IPS-NIHi11 (cell line): ENCODE measurements at regions not wholly inside any gene's neighbourhood (a gene's known extent, or its start where the extent isn't known, plus 50 kb on each side); places are given as distances from the start of the nearest gene placed in this dataset.

Source experiments
- DNase-seq: peaks from one replicate; pipeline ENCODE4 v3.0.0; 2012; ENCODE audit warnings: mixed read lengths, low spot score

DNA sequence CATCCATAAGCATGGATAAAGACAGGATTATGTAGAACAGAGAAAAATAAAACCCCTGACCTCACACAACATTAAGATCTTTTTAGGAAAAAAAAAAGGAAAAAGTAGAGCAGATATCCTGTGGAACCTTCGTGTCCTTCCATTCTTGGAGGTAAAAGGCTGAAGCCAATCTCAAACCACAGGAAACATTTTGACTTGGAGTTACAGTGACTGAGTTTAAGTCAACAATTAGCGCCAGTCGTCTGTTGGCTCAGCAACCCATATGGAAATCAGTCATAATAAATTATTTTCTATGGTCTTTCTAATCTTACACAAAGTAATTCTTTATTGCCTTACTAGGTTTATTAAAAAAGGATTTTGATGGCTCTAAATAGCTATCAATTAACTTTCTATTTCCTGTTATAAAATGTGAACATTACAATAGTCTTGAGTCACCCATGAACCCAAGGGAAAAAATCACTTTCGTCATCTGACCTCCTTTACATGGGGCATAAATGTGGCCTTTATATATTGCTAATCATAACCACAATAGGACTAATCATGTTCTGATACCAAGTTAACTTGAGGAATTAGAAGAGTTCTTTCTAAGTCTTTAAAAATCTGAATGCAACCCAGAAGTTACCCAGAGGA is 592.9 kb downstream of the TFAP2B start:
- no peak for DNase-seq

DNA sequence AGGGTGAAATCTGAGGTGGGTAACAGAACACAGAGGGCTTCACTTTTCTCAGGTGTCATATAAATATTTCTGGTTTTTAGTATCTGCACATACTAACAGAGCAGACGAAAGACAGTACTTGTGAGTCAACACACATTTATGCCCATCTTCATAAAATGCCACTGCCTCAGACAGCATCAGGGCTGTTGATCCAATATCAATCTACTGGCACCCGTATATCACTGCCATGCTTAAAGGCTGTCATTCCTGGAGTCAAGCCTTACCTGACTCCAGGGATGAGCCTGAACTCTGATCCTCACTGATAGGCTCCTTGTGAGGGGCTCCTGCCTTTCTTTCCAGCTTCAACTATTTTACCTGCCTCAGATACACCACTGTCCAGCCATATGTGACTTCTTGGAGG is 595.7 kb downstream of the TFAP2B start:
- no peak for DNase-seq

DNA sequence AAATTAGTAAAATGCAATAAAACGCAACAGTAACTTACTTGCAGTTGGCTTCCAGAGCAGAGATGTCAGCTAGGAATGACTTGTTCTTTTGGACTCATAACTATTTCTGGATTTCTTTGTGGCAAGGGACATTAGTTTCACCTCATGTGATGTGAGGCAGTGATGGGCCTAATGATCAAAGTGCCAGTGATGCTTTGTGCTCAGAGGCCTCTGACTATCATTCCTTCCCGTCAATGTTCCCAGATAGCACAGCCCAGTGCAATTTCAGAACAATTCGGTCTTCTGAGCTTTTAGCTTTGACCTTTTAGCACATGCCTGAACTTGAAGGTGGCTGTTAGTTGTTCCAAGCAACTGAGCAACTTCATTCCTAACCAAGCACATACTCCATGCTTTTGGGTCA is 596.8 kb downstream of the TFAP2B start:
- DNase-seq: no peak

DNA sequence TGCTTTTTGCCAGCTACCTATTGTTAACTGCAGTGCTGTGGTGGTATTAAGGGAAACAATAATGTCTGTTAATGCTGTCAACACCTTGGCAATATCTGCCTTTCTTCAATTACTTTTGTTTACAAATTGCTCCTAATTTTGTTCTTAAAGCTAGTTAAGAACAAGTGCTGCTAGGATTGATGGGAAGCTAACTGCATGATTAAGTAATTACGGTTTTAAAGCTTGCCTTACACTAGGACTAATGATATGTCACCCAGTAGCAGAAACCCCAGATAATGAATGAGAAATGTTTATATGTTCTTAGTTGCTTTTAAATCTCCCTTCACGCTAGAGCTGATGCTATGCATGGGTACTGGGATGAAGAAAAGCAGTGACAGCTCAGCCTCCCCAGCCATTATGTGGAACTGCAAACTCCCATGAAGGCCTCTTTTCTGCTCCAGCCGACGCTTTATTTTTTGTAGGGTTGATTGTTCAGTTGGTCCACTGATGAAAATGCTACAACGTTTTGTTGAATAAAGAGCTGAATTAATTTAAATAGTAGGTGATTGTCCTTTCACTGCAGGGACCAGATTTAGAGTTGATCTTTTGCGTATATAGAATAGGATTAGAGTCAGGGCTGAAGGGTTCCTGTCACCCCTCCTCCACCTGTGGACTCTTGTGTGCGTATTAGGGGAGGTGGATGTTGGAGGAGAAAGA is 610.5 kb downstream of the TFAP2B start:
- DNase-seq: no peak

DNA sequence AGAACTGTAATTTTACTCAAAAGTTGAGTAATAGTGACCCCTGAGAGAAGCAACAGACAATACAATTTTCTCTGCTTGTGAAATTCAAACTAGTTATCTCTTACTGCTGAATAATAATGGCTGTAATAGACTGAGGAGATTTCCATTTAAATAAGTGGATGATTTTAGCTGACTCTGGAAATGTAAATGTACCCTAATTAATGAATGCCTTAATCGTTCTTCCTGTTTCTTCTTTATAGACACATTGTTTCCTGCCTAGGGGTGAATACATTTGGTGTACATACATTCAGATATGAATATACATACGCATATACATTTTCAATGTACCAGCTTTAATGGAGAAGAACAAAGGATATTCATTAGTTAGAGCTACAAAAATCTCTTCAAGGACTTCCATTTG is 611.9 kb downstream of the TFAP2B start:
- DNase-seq: no peak

DNA sequence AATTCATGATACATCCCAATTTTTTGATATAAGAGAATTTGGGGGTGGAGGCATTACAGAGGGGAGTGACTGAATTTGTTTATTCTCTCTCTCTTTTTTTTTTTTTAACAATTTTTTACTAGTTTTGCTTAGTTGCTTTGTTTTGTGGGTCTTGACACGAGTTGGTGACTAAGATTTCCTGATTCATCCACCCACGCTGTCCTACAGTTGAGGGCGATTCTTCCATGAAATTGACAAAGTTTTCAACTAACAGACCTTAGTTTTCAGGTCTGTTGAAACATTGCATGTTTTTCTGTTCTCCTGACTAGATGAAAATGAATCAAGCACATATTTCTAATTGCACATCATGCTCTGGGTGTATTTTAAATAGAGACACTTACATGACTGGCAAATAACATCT is 613.8 kb downstream of the TFAP2B start:
- DNase-seq: no peak

DNA sequence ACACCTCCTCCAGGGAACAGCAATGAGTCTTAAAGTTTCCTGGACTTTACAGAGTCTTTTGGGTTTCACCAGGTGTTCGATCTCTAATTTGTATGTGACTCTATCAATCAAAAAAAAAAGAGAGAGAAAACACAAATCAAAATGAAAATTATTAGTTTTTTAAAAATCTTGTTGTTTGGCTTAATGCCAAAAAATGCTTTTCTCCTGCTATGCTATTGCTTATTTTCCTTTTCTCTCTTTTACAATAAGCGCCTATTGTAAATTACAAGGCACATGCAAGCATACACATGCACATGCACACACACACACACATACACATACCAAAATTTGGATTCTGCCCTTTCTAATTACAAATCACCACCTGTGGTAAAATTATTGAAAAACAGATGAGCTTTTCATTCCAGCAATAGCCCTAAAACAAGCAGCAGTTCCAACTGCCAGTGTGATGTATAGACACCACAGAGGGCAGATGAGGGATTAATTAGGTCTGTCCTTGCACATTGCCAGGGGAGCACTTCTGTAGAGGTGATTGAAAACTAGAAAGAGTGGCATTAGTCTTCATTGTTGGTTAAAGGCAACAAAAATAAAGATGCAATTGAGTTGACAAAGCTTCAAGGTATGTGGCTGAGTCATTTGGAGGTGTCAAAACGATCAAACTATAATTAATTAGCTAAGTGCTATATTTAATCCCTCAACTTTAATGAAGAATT is 631.7 kb downstream of the TFAP2B start:
- DNase-seq: no peak

DNA sequence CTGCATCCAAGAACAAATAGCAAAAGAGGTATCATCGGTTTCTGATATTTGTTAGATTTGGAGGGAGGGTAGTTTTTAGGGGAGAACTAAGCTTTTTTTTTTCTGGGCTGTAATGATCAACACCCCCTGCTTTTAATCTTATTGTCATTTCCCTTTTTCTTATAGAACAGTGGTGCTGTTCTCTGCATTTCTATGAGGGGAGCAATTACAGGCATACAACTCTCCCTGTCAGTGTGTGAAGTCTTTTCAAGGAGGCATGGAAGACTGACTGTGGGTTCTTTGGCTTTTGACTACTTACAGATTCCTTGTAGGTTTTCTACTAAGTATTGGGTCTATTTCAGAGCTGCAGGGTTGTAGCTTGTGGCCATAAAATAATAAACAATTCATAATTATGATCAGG is 632.3 kb downstream of the TFAP2B start:
- DNase-seq: peak; percentile 7

DNA sequence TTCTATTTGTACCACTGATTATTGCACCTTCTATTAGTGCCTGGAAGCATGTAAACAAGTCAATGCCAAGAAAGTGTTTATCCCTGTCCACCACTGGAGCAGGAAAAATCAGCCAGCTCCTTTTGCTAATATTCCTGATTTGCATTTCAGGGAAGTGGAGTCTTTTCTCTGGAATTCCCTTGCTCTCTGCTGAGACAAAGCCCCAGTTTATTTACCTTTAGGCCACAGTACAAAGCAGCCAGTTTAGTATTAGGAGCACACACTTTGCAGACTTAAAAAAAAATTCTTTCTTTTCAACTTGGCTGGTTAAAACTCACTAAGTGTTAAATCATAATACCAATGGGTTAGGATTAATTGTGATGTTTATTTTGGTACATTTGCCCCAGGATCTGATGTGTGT is 631.1 kb downstream of the PKHD1 start:
- no peak for DNase-seq

DNA sequence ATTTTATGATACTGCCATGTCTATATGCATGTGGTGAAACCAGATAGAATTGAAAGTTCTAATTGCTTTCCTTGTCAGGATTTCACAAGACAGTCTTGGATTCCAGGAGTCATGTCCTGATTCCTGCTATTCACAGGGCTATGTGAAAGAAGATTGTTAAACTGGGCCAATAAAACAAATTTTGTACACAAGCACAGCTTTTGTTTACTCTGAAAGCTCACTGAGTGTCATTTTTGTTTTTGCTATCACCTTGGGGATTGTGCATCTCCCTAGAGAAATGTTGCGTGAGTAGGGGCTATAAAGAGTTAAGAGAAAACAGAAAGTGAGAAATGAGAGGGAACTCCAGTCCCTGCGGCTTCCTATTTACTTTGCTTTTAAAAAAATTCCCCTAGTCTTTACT is 627.5 kb downstream of the PKHD1 start:
- no peak for DNase-seq

DNA sequence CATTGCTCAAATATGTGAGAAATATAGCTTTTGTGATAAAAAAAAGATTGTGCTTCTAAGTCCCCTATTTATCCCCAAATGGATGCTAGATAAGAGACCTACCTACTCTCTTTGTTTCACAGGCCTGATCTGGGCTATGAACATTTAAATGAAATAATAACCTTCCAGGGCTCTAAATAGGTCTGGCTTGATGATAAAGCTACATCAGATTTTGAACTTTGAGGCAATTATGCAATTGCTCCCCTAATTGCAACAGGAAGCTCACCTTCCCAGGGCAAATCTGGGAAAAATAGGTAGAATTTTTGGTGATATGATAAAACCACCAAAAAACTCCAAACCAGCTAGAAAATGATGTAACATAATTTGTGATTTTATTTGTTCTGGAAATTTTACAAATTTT is 624.5 kb downstream of the PKHD1 start:
- no peak for DNase-seq

DNA sequence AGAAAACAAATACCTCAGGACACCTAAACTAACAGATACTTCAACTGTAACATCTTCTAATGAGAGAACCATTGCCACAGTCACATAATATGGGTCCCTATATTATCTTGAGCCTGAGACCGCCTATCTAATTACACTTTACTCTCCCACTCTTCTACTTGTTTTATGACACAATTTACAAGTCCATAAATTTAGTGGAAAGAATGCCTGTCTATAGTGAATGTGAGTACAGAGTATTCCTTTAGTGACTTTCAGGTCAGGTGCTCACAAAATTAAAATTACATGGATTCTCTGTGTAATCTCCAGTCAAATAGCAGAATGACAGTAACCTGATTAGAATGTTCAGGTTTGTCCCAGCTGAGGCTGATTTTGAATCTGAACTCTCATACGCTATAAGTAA is 624.1 kb downstream of the PKHD1 start:
- no peak for DNase-seq

DNA sequence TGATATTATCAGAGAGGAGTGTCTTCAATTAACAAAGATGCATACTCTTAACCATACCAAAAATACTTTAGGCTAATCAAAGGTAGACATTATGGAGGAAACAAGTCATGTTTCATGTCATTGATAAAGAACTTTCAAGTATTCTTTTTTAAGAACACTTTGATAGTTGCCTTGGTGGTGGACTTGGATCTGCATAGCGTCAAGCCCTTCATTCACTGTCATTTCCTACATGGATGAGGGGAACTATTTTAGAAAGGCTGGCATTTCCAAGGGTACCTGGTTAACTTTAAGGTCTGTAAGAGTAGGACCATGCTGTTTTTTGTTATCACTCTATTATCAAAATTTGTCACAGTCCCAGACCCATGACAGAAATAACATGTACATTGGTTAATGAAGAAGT is 622.5 kb downstream of the PKHD1 start:
- DNase-seq: no peak

DNA sequence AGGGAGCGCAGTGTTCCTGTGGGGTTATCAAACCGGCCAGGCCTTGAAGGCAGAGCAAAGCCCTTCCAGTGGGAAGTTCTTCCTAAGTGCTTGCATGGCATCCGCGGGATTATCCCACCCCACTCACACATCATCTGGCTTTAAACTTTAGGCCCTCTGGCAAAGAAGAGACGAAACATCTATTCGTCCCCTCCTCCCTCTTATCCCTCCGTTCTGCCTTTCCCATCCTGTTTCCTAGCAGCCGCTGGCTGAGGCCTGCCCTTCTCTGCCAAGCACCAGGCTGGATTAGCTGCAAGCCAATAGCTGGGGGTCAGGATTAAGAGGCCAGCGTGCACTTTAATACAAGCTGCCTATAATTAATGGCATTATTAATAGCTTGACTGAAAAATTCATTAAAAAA is 621.0 kb downstream of the PKHD1 start:
- no peak for DNase-seq

DNA sequence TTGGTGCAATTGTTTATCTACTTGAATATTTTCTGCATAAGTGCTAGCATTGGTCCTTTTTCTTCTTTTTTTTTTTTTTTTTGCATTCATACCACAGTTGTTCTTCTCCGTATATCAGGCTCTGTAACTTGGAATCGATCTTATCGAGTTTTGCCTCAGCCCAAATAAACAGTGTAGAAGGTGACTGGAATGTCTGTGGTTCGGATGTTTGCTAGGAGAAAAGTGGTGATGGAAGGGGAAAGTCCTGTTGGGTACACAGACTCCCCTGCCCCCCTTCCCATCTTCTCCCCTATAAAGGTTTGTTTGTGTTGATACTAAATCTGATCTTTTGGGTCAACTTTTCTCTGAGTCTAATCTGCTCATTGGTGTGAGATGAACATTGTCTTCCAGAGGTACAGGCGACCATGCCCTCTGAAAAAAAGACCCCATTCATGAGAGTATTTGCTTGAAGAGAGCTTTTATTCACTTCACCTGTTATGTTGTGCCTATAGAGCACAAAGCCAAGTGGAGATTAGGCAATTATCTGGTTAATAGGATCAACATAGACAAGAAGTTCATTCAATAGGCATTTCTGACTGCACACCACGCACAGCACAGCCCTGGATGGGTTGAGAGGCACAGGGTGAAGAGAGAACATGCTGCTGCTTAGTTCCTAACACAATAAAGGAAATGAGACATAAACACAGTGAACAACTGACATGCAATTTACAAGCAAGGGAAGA is 620.0 kb downstream of the PKHD1 start:
- DNase-seq: no peak

DNA sequence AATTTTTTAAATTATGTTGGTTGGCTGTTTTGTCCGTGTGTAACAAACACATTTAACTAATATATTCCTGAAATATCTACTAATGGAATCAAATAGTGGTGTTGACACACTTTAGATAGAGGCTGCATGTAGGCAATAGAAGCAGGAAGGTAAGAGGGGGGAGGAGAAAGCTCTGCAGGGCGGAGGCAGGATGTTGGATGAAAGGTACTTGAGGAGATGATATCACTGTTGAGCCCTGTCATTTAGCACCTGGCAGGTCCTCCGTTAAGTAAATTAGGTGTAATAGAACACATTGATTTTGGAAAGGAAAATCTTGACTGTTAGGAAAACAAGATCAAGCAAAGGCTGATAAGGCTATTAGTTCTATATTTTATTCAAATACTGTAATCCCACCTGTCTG is 618.7 kb downstream of the PKHD1 start:
- DNase-seq: no peak

DNA sequence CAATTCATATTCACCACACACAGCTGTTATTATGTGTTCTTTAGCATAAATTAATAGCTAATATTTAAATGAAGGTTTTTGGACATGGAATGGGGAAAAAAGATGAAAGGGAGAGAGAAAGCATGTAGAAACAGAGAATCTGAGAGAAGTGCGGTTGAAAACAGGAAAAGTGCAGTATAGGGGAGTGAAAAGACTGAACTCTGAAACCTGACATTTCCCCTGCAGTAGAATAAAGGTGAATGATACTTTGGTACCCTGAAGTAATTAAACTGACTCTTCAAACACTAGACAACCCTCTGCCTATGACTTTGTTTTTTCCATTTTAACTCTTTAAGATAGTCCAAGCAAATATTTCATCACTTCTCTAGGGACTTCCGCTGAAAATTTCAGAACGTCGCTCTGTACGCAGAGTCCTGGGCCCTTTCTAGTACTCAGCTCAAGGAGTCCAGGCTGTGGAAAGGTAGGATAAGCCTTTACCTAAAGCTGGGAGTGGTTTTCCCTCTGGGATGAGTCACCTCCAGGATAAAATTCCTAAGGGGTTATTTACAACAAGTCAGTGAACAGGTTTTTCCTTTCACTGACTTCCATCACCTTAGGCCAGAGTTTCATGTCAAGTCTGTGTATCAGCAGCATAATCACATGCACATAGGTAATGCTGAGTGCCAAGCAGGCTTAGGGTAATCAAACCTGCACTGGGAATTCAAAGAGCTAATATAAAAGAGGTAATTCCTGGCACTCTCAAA is 614.5 kb downstream of the PKHD1 start:
- peak; percentile 11 for DNase-seq

DNA sequence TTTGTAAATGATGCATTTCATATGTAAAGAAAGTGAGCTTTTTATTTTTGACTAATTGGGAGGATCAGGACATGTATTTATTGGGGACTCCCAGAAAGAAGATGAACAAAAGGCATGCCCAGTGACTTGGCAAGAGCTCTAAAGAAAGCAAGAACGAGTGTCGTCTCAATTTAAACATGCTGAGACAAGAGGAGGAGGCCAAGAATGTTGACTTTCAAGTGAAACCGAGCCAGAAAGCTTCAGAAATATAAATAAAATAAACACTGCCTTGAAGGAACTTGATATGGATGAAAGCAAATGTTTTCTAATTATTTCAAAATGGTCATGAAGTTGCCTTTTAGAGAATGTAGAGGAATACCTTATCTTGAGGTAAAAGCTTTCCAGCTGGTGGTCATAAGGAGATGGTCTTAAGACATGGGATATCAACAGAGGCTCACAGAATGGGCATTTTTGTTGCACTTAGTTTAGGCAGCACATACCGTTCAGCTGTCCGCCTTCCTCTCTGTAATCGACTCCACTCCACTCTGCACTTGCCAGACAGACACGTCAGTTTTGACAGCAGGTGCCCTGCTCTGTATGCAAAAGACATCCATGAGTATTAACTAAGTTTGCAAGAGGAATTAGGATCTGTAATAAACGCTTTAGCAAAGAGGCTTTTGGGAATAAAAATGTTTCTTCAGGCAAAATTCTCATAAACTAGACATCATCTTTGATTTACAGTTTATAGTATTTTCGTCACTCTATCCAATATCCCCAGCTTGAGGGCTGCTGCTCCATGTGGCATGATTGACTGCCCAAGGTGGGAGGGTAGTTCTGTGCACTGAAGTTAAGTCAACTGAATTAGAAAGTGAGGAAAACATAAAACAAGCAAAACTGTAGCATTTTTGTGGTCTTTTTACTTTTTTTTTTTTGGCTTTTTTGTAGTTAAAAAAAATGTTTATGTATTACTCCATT is 613.1 kb downstream of the PKHD1 start:
- DNase-seq: no peak

DNA sequence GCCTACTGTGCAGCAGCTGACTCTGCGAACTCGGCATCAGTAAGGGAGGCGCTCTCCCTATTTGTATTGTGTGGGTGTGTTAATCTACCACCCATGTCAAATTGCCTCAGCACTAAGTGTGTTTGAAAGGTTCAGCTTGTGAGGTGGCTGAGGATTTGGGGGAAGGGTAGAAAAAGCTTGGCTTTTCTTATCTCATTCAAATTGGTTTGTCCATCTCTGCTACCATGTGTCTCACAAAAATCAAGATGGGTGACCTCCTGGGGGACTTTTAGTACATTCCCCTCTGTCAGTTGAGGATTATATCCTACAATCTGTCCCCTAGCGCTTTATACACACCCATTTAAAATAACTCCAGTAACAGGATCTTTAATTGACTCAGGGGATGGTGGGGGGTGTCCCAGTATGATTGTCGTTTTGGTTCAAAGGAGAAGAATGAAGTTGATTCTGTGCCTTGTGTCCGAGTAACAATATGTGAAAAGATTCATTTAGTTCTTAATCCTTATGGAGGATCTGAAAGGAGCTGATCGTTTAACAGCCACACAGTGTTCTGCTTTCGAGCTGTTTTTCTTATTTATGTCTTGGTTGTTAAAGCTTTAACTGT is 609.6 kb downstream of the PKHD1 start:
- DNase-seq: no peak

DNA sequence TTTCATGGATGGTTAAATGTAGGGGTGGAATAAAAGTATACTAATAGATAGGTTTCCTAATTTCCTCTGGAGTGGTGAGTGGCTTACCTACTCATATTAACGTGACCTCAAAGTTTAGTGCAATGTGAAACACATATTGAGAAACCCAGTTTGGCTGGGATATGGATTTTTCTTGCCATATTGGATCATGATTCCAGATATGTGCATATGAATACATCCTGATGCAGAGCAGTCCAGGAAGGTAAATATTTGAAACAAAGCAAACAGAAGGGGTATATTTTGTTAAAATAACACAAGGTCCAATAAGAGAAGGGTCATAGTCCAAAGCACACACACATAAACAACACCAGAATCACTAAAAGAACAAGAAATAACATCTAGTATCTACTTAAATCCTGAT is 608.1 kb downstream of the PKHD1 start:
- DNase-seq: no peak

DNA sequence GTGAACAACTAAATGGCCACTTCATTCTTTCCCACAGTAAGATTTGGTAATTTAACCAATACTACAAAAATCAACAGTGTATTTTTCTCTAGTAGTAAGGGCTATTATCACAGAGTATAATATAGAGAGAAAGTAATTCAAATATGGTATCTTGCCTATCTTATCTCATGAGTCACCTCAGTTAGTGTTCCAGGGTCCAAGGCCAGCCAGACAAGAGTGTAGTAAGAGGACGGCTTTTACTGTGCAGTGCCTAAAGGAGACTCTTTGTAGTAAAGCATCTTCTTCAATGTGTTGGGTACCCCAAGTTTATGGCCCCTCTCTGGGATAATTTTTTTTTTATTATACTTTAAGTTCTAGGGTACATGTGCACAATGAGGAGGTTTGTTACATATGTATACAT is 607.4 kb downstream of the PKHD1 start:
- no peak for DNase-seq
